Endothelial cell of umbilical vein (primary cell): ENCODE measurements at regions not wholly inside any gene's neighbourhood (a gene's known extent, or its start where the extent isn't known, plus 50 kb on each side); places are given as distances from the start of the nearest gene placed in this dataset.

Experiments
- BruUV-seq: library from RNA; stranded (reverse); fragments of 400-500 nt; replicated peaks from 2 replicates; lab custom pipeline; 2021; lab: Mats Ljungman, UMichigan
- CTCF ChIA-PET: fragments of 300-600, 350-600 bp; sonication (Branson Sonifier 250); formaldehyde crosslinking; loops from one replicate; lab custom pipeline; 2021; ENCODE audit warnings: antibody characterized with exemption, inconsistent platforms; lab: Charles Lee
- POLR2A ChIA-PET: fragments of 300-600, 350-600 bp; sonication (Branson Sonifier 250); formaldehyde crosslinking; loops from one replicate; lab custom pipeline; 2021; ENCODE audit warnings: antibody characterized with exemption, inconsistent platforms; lab: Charles Lee
- DNase-seq: peaks from one replicate; pipeline ENCODE4 v3.0.0-alpha.2; 2011; ENCODE audit warnings: low read depth, low spot score
- FAIRE-seq: peaks from 2 replicates; lab custom pipeline; 2011; peaks lifted over from hg19 to GRCh38; lab: Jason Lieb, UNC
- H2AFZ ChIP-seq: 2 replicates; pipeline ENCODE4 v1.6.0; 2012; ENCODE audit warnings: low read depth, low read length, control low read depth, inconsistent platforms
- H3K27ac ChIP-seq: 2 replicates; pipeline ENCODE4 v1.5.1; 2011; ENCODE audit warnings: low read depth, mild to moderate bottlenecking, control low read depth, low read length, moderate library complexity; ENCODE audit not compliant: insufficient read depth
- H3K27me3 ChIP-seq, 2 experiments: 2 replicates each; pipeline versions ENCODE4 v1.6.0 to v1.6.1; 2011; ENCODE audit warnings: low read length in 2 of 2, mixed read lengths in 1 of 2; ENCODE audit not compliant: control insufficient read depth in 2 of 2, insufficient read depth in 2 of 2
- H3K36me3 ChIP-seq, 2 experiments: 2 replicates in 1 of 2; 3 replicates in 1 of 2; pipeline ENCODE4 v1.5.1; 2011; ENCODE audit warnings: low read length in 2 of 2, mild to moderate bottlenecking in 1 of 2, moderate library complexity in 1 of 2; ENCODE audit not compliant: control insufficient read depth in 2 of 2, insufficient read depth in 2 of 2; ENCODE audit errors: extremely low read depth in 1 of 2
- H3K4me1 ChIP-seq: 3 replicates; pipeline ENCODE4 v1.5.1; 2011; ENCODE audit warnings: mild to moderate bottlenecking, low read length; ENCODE audit not compliant: control insufficient read depth, insufficient read depth; ENCODE audit errors: extremely low read depth
- H3K4me2 ChIP-seq: 2 replicates; pipeline ENCODE4 v1.6.1; 2011; ENCODE audit warnings: low read length, control low read depth, mixed read lengths; ENCODE audit not compliant: insufficient read depth
- H3K4me3 ChIP-seq, 3 experiments: fragments of 200-600 bp in 1 of 3; sonication (generic), shearing (Covaris generic) in 1 of 3; replicated peaks in 1 of 3; 2 replicates each; pipeline ENCODE4 v1.5.1; 2011 to 2016; ENCODE audit warnings: control low read depth in 3 of 3, low read length in 3 of 3, mild to moderate bottlenecking in 2 of 3, inconsistent platforms in 1 of 3, low read depth in 1 of 3, moderate library complexity in 1 of 3; ENCODE audit not compliant: insufficient read depth in 1 of 3
- H3K79me2 ChIP-seq: 2 replicates; pipeline ENCODE4 v1.6.0; 2012; ENCODE audit warnings: low read length, inconsistent platforms; ENCODE audit not compliant: control insufficient read depth, insufficient read depth
- H3K9ac ChIP-seq: replicated peaks from 2 replicates; pipeline ENCODE3; 2011; ENCODE audit warnings: low read length, control low read depth; ENCODE audit not compliant: insufficient read depth; ENCODE audit errors: extremely low read depth
- H3K9me1 ChIP-seq: replicated peaks from 3 replicates; pipeline ENCODE4 v1.6.0; 2011; ENCODE audit warnings: mild to moderate bottlenecking, low read length; ENCODE audit not compliant: control insufficient read depth, insufficient read depth; ENCODE audit errors: extremely low read depth
- H3K9me3 ChIP-seq: replicated peaks from 2 replicates; pipeline ENCODE4 v1.5.1; 2012; ENCODE audit warnings: low read length, inconsistent platforms; ENCODE audit not compliant: control insufficient read depth, insufficient read depth
- H4K20me1 ChIP-seq: replicated peaks from 2 replicates; pipeline ENCODE3; 2011; ENCODE audit warnings: mild to moderate bottlenecking, low read length; ENCODE audit not compliant: control insufficient read depth, insufficient read depth; ENCODE audit errors: extremely low read depth
- CTCF ChIP-seq, 2 donors: IDR thresholded peaks; 1 replicate in 1 of 2; 2 replicates in 1 of 2; pipeline ENCODE4 v1.5.1; 2011; ENCODE audit warnings: low read length in 2 of 2, mild to moderate bottlenecking in 2 of 2, moderate library complexity in 2 of 2, control low read depth in 1 of 2, inconsistent platforms in 1 of 2, low read depth in 1 of 2; ENCODE audit not compliant: insufficient read depth in 1 of 2; ENCODE audit errors: extremely low read depth in 1 of 2
- EZH2 ChIP-seq: IDR thresholded peaks from 2 replicates; pipeline ENCODE4 v1.6.1; 2012; ENCODE audit warnings: borderline replicate concordance, low read depth, mild to moderate bottlenecking, moderate library complexity, low read length, inconsistent platforms; ENCODE audit not compliant: severe bottlenecking
- FOS ChIP-seq: IDR thresholded peaks from 2 replicates; pipeline ENCODE4 v1.6.1; 2011; ENCODE audit warnings: mild to moderate bottlenecking, low read length, moderate library complexity, borderline replicate concordance; ENCODE audit not compliant: insufficient read depth
- GATA2 ChIP-seq: IDR thresholded peaks from 2 replicates; pipeline ENCODE4 v1.7.0; 2011; ENCODE audit warnings: low read depth, mild to moderate bottlenecking, moderate library complexity, mixed read lengths, low read length; ENCODE audit not compliant: insufficient read length, insufficient read depth
- JUN ChIP-seq: IDR thresholded peaks from 2 replicates; pipeline ENCODE4 v1.6.1; 2011; ENCODE audit warnings: borderline replicate concordance, low read depth; ENCODE audit not compliant: insufficient read length, insufficient read depth
- MAX ChIP-seq: IDR thresholded peaks from 2 replicates; pipeline ENCODE4 v1.6.1; 2011; ENCODE audit not compliant: insufficient read depth, insufficient read length
- MYC ChIP-seq: IDR thresholded peaks from one replicate; pipeline ENCODE4 v1.6.1; 2011; ENCODE audit warnings: mild to moderate bottlenecking, low read depth, low read length
- POLR2A ChIP-seq: IDR thresholded peaks from 2 replicates; pipeline ENCODE4 v1.6.1; 2012; ENCODE audit warnings: low read depth, mild to moderate bottlenecking, control low read depth, low read length
- POLR2AphosphoS5 ChIP-seq: IDR thresholded peaks from 2 replicates; pipeline ENCODE4 v1.6.1; 2012; ENCODE audit warnings: low read depth, mild to moderate bottlenecking, control low read depth, low read length, moderate library complexity; ENCODE audit not compliant: insufficient read depth
- dilution Hi-C: fragments of 300-500 bp; cut with MboI; formaldehyde crosslinking; loops from one replicate; pipeline ENCODE4 v1.15.0; 2019; ENCODE audit warnings: low sequenced_read_pairs; ENCODE audit not compliant: extremely low pct_ligation_motif_present
- intact Hi-C: fragments of 100-400 bp; cut with micrococcal nuclease; formaldehyde crosslinking; loops from one replicate; pipeline ENCODE4 v1.10.0; 2022

GRCh38 chr12:91339106-91339505 lies 156.5 kb upstream of the DCN start:
- no peak for TF ChIP-seq JUN
- no peak for TF ChIP-seq POLR2A
- TF ChIP-seq GATA2: no peak
- TF ChIP-seq EZH2: no peak
- TF ChIP-seq POLR2AphosphoS5: no peak
- no peak for TF ChIP-seq MYC
- TF ChIP-seq CTCF (IDR thresholded peaks at IDR 0.05; ENCODE audit: extremely low read depth in 1 of 2, insufficient read depth in 1 of 2, low read depth in 1 of 2, low read length in 2 of 2): no peak
- no peak for TF ChIP-seq MAX
- TF ChIP-seq FOS: no peak
- ChIA-PET CTCF (no interaction called here), POLR2A (no interaction called here)
- dilution Hi-C loops (no loop called here), intact Hi-C loops (no loop called here)
- Histone ChIP-seq H3K27ac (no peak overlapping the region), H3K27me3 (no peaks in the 10 kb centered on the region), H3K4me1 (no peaks in the 10 kb centered on the region), H3K9me1 (no peaks in the 10 kb centered on the region), H3K4me2 (no peak overlapping the region), H4K20me1 (no peaks in the 10 kb centered on the region), H3K9me3 (no peaks in the 10 kb centered on the region), H3K79me2 (no peaks in the 10 kb centered on the region), H3K9ac (no peak overlapping the region), H3K4me3 (no peak overlapping the region), H3K36me3 (no peaks in the 10 kb centered on the region), H2AFZ (no peak overlapping the region)
- no TSS peak for BruUV-seq
- no peak for DNase-seq
- FAIRE-seq: no peak
